H1 (cell line): ENCODE measurements at regions not wholly inside any gene's neighbourhood (a gene's known extent, or its start where the extent isn't known, plus 50 kb on each side); places are given as distances from the start of the nearest gene placed in this dataset.

Experiments used
- CTCF ChIA-PET: fragments of 300-600 bp; sonication (Branson Sonifier 250); formaldehyde crosslinking; loops from one replicate; lab custom pipeline; 2021; ENCODE audit not compliant: partially characterized antibody; lab: Charles Lee
- POLR2A ChIA-PET: fragments of 300-600 bp; sonication (Branson Sonifier 250); formaldehyde crosslinking; loops from one replicate; lab custom pipeline; 2021; ENCODE audit warnings: inconsistent platforms; ENCODE audit not compliant: partially characterized antibody; lab: Charles Lee
- DNase-seq, 2 experiments: peaks; one replicate each; pipeline versions ENCODE4 v3.0.0 to v3.0.0-alpha.2; 2010 to 2022; ENCODE audit warnings: low spot score in 2 of 2, low read depth in 1 of 2, mixed read lengths in 1 of 2
- FAIRE-seq: peaks from 2 replicates; lab custom pipeline; 2011; peaks lifted over from hg19 to GRCh38; lab: Jason Lieb, UNC
- H2AFZ ChIP-seq: 2 replicates; pipeline ENCODE4 v1.8.1; 2012; ENCODE audit warnings: low read length, inconsistent platforms
- H2AK5ac ChIP-seq: 2 replicates; pipeline ENCODE4 v1.6.1; 2013; ENCODE audit warnings: low read depth, low read length
- H2BK120ac ChIP-seq: replicated peaks from 2 replicates; pipeline ENCODE3; 2013; ENCODE audit warnings: low read depth, low read length, inconsistent platforms
- H2BK12ac ChIP-seq: 2 replicates; pipeline ENCODE4 v1.6.1; 2013; ENCODE audit warnings: low read depth, low read length
- H2BK15ac ChIP-seq: 2 replicates; pipeline ENCODE4 v1.6.1; 2013; ENCODE audit warnings: low read length
- H2BK20ac ChIP-seq: 2 replicates; pipeline ENCODE4 v1.6.1; 2013; ENCODE audit warnings: low read length
- H2BK5ac ChIP-seq: 2 replicates; pipeline ENCODE4 v1.6.1; 2013; ENCODE audit warnings: low read depth, low read length
- H3K14ac ChIP-seq: 2 replicates; pipeline ENCODE4 v1.6.1; 2013; ENCODE audit warnings: inconsistent platforms; ENCODE audit not compliant: insufficient read length
- H3K18ac ChIP-seq: 2 replicates; pipeline ENCODE4 v1.6.1; 2013; ENCODE audit warnings: low read length; ENCODE audit errors: extremely low read depth
- H3K23ac ChIP-seq: 2 replicates; pipeline ENCODE4 v1.6.1; 2013; ENCODE audit warnings: inconsistent platforms; ENCODE audit not compliant: insufficient read length
- H3K23me2 ChIP-seq: 2 replicates; pipeline ENCODE4 v1.6.1; 2013; ENCODE audit warnings: low read depth, low read length
- H3K27ac ChIP-seq: 2 replicates; pipeline ENCODE4 v1.6.1; 2011; ENCODE audit warnings: low read depth, low read length, inconsistent platforms
- H3K27me3 ChIP-seq, 4 experiments: replicated peaks in 1 of 4; 1 replicate in 1 of 4; 2 replicates in 3 of 4; pipeline versions ENCODE4 v1.6.1 to v1.8.1; 2011 to 2013; ENCODE audit warnings: low read length in 3 of 4, mild to moderate bottlenecking in 3 of 4, inconsistent platforms in 2 of 4, mixed read lengths in 2 of 4, moderate library complexity in 1 of 4; ENCODE audit not compliant: control insufficient read depth in 3 of 4, insufficient read depth in 3 of 4; ENCODE audit errors: extremely low read depth in 1 of 4
- H3K36me3 ChIP-seq, 4 experiments: 2 replicates each; pipeline versions ENCODE4 v1.6.1 to v1.8.1; 2011 to 2013; ENCODE audit warnings: mild to moderate bottlenecking in 4 of 4, low read length in 3 of 4, moderate library complexity in 2 of 4, control low read depth in 1 of 4, inconsistent platforms in 1 of 4; ENCODE audit not compliant: insufficient read depth in 4 of 4, control insufficient read depth in 2 of 4
- H3K4ac ChIP-seq: replicated peaks from 2 replicates; pipeline ENCODE3; 2013; ENCODE audit warnings: low read length, low read depth, mixed read lengths, inconsistent platforms; ENCODE audit not compliant: insufficient read length
- H3K4me1 ChIP-seq, 4 experiments: replicated peaks in 1 of 4; 1 replicate in 1 of 4; 2 replicates in 3 of 4; pipeline versions ENCODE4 v1.6.1 to v1.8.1; 2011 to 2013; ENCODE audit warnings: low read length in 3 of 4, inconsistent platforms in 2 of 4, mixed read lengths in 1 of 4; ENCODE audit not compliant: insufficient read depth in 4 of 4, control insufficient read depth in 3 of 4
- H3K4me2 ChIP-seq, 2 experiments: 2 replicates each; pipeline versions ENCODE4 v1.6.1 to v1.8.1; 2011 to 2013; ENCODE audit warnings: low read depth in 2 of 2, low read length in 2 of 2, control low read depth in 1 of 2, inconsistent platforms in 1 of 2, mild to moderate bottlenecking in 1 of 2; ENCODE audit not compliant: insufficient read depth in 1 of 2
- H3K4me3 ChIP-seq, 4 experiments: fragments of 200-600, 300-600 bp in 1 of 4; sonication (generic), shearing (Covaris generic), sonication (Bioruptor Twin) in 1 of 4; 2 replicates each; pipeline versions ENCODE4 v1.5.1 to v1.8.1; 2011 to 2016; ENCODE audit warnings: low read length in 4 of 4, low read depth in 3 of 4, control low read depth in 2 of 4, inconsistent platforms in 2 of 4, mild to moderate bottlenecking in 2 of 4, mixed read lengths in 1 of 4, moderate library complexity in 1 of 4; ENCODE audit not compliant: insufficient read depth in 2 of 4; ENCODE audit errors: extremely low read depth in 1 of 4
- H3K56ac ChIP-seq: replicated peaks from 2 replicates; pipeline ENCODE3; 2013; ENCODE audit warnings: low read depth, mild to moderate bottlenecking, mixed read lengths, low read length, inconsistent platforms; ENCODE audit not compliant: insufficient read length
- H3K79me1 ChIP-seq: 2 replicates; pipeline ENCODE4 v1.6.1; 2013; ENCODE audit warnings: low read depth, low read length, control low read depth
- H3K79me2 ChIP-seq, 2 experiments: 2 replicates each; pipeline versions ENCODE4 v1.6.1 to v1.8.1; 2012 to 2013; ENCODE audit warnings: low read length in 2 of 2, mild to moderate bottlenecking in 2 of 2, inconsistent platforms in 1 of 2; ENCODE audit not compliant: insufficient read depth in 2 of 2, control insufficient read depth in 1 of 2
- H3K9ac ChIP-seq, 4 experiments: replicated peaks in 1 of 4; 1 replicate in 1 of 4; 2 replicates in 3 of 4; pipeline versions ENCODE4 v1.6.1 to v1.8.1; 2011 to 2013; ENCODE audit warnings: low read depth in 3 of 4, low read length in 3 of 4, control low read depth in 2 of 4, mild to moderate bottlenecking in 2 of 4, moderate library complexity in 2 of 4, inconsistent platforms in 1 of 4; ENCODE audit errors: extremely low read depth in 1 of 4
- H3K9me3 ChIP-seq, 2 experiments: 2 replicates each; pipeline versions ENCODE4 v1.6.1 to v1.8.1; 2012 to 2013; ENCODE audit warnings: mild to moderate bottlenecking in 2 of 2, moderate library complexity in 2 of 2, control low read depth in 1 of 2, inconsistent platforms in 1 of 2, low read depth in 1 of 2, low read length in 1 of 2, mixed read lengths in 1 of 2; ENCODE audit not compliant: insufficient read depth in 2 of 2
- H4K20me1 ChIP-seq, 2 experiments: replicated peaks in 1 of 2; 2 replicates each; pipeline versions ENCODE3 to v1.8.1; 2011 to 2013; ENCODE audit warnings: inconsistent platforms in 2 of 2, low read length in 2 of 2, mild to moderate bottlenecking in 1 of 2; ENCODE audit not compliant: insufficient read depth in 2 of 2, control insufficient read depth in 1 of 2
- H4K5ac ChIP-seq: 2 replicates; pipeline ENCODE4 v1.6.1; 2013; ENCODE audit warnings: low read length, low read depth, mixed read lengths, inconsistent platforms; ENCODE audit not compliant: insufficient read length
- H4K8ac ChIP-seq: 2 replicates; pipeline ENCODE4 v1.8.0; 2013; ENCODE audit warnings: mild to moderate bottlenecking, moderate library complexity, low read length, inconsistent platforms; ENCODE audit not compliant: insufficient read depth; ENCODE audit errors: extremely low read depth
- H4K91ac ChIP-seq: replicated peaks from 2 replicates; pipeline ENCODE3; 2013; ENCODE audit warnings: low read length, mixed read lengths, inconsistent platforms; ENCODE audit not compliant: insufficient read length
- WGBS, 2 experiments: shearing (Covaris generic) in 1 of 2; methylation state at CpG; one replicate each; pipeline versions ENCODE4 v1.1.6 to v1.1.7; 2013 to 2015; ENCODE audit warnings: low lambda C conversion rate in 2 of 2, mixed read lengths in 2 of 2, inconsistent platforms in 1 of 2, low coverage in 1 of 2, missing lambda C conversion rate in 1 of 2; ENCODE audit not compliant: insufficient replicate concordance in 2 of 2, insufficient coverage in 1 of 2, insufficient read length in 1 of 2; ENCODE audit errors: extremely low coverage in 1 of 2, missing lambda C conversion rate in 1 of 2; 5-methylcytosine and 5-hydroxymethylcytosine counted together

DNA sequence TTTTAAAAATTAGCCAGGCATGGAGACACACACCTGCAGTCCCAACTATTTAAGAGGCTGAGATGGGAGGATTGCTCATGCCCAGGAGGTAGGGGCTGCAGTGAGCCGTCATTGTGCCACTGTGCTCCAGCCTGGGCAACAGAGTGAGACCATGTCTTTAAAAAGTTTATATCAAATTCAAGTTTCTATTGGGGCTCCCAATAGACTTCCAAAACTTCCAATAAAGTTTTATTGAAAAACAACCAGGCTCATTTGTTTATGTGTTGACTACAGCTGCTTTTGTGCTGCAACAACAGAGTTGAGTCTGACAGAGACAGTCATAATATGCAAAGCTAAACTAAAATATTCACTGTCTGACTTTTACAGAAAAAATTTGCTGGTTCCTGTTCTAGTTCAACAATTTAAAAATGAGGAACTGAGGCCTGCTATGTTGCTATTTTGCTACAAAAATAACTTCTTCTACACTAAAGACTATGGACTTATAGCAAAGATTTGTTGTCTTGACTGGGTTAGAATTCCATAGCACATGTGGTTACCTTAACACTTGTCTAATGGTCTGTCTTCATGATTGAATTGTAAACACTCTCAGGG lies 63.3 kb upstream of the RELL1 start:
- no peak overlapping the region for H3K23ac ChIP-seq
- DNase-seq (no peak), FAIRE-seq (no peak)
- H4K5ac ChIP-seq = no peak overlapping the region
- no peaks in the 10 kb centered on the region for H3K4me1 ChIP-seq
- no peak overlapping the region for H2AK5ac ChIP-seq
- no peak overlapping the region for H3K4ac ChIP-seq
- no peak overlapping the region for H2AFZ ChIP-seq
- no peaks in the 10 kb centered on the region for H3K23me2 ChIP-seq
- no peaks in the 10 kb centered on the region for H3K79me1 ChIP-seq
- H3K27me3 ChIP-seq = no peaks in the 10 kb centered on the region
- no peak overlapping the region for H2BK20ac ChIP-seq
- no peak overlapping the region for H4K91ac ChIP-seq
- H2BK5ac ChIP-seq = no peak overlapping the region
- H4K8ac ChIP-seq = no peak overlapping the region
- no peak overlapping the region for H3K4me3 ChIP-seq
- H3K18ac ChIP-seq = no peak overlapping the region
- no peak overlapping the region for H3K56ac ChIP-seq
- no peaks in the 10 kb centered on the region for H3K79me2 ChIP-seq
- no peak overlapping the region for H3K9ac ChIP-seq
- no peak overlapping the region for H2BK120ac ChIP-seq
- no peak overlapping the region for H3K4me2 ChIP-seq
- H2BK12ac ChIP-seq = no peak overlapping the region
- CTCF ChIA-PET = interaction anchor here (1.3 kb wide), 1 partner anchor 8 kb away, joined by 3 read pairs; no protein-coding TSS in a partner anchor
- no peak overlapping the region for H3K14ac ChIP-seq
- POLR2A ChIA-PET = no interaction called here
- H3K9me3 ChIP-seq = no peaks in the 10 kb centered on the region
- no peak overlapping the region for H3K27ac ChIP-seq
- H2BK15ac ChIP-seq = no peak overlapping the region
- H4K20me1 ChIP-seq = no peaks in the 10 kb centered on the region
- H3K36me3 ChIP-seq = no peaks in the 10 kb centered on the region; a peak in 1 of 8 replicates
- 92% methylated on average over 1 of the region's 1 CpG; no CpG with 5 or more reads in 1 of the 2 experiments for WGBS, 2 experiments
